HEK293 (cell line): ENCODE measurements at regions not wholly inside any gene's neighbourhood (a gene's known extent, or its start where the extent isn't known, plus 50 kb on each side); places are given as distances from the start of the nearest gene placed in this dataset.

Source experiments
- CTCF ChIP-seq: fragments of 450-650 bp; formaldehyde crosslinking; IDR thresholded peaks from 2 replicates; pipeline ENCODE4 v1.5.1; 2016; ENCODE audit warnings: missing biosample characterization, missing genetic modification characterization
- ZNF2 ChIP-seq: fragments of 450-650 bp; formaldehyde crosslinking; IDR thresholded peaks from 2 replicates; pipeline ENCODE4 v1.5.1; 2016; ENCODE audit warnings: missing biosample characterization, missing genetic modification characterization
- ZNF37A ChIP-seq: fragments of 450-650 bp; IDR thresholded peaks from 2 replicates; pipeline ENCODE4 v1.5.1; 2018; ENCODE audit warnings: missing biosample characterization, missing genetic modification characterization
- ZNF707 ChIP-seq: fragments of 450-650 bp; formaldehyde crosslinking; IDR thresholded peaks from 2 replicates; pipeline ENCODE4 v1.5.1; 2016; ENCODE audit warnings: missing biosample characterization, missing genetic modification characterization
- ZNF785 ChIP-seq: fragments of 450-650 bp; formaldehyde crosslinking; IDR thresholded peaks from 2 replicates; pipeline ENCODE4 v1.5.1; 2016; ENCODE audit warnings: missing biosample characterization, missing genetic modification characterization
- TF ChIP-seq, protein P1 (sequence below): fragments of 450-650 bp; formaldehyde crosslinking; IDR thresholded peaks from 2 replicates; pipeline ENCODE4 v1.5.1; 2016; ENCODE audit warnings: missing biosample characterization, missing genetic modification characterization

- TF ChIP-seq ZNF707 (no peak), CTCF (no peak), ZNF785 (no peak), ZNF2 (tag by site-specific recombination) (no peak), ZNF37A (tag by site-specific recombination) (no peak)
- TF ChIP-seq, protein P1, sequence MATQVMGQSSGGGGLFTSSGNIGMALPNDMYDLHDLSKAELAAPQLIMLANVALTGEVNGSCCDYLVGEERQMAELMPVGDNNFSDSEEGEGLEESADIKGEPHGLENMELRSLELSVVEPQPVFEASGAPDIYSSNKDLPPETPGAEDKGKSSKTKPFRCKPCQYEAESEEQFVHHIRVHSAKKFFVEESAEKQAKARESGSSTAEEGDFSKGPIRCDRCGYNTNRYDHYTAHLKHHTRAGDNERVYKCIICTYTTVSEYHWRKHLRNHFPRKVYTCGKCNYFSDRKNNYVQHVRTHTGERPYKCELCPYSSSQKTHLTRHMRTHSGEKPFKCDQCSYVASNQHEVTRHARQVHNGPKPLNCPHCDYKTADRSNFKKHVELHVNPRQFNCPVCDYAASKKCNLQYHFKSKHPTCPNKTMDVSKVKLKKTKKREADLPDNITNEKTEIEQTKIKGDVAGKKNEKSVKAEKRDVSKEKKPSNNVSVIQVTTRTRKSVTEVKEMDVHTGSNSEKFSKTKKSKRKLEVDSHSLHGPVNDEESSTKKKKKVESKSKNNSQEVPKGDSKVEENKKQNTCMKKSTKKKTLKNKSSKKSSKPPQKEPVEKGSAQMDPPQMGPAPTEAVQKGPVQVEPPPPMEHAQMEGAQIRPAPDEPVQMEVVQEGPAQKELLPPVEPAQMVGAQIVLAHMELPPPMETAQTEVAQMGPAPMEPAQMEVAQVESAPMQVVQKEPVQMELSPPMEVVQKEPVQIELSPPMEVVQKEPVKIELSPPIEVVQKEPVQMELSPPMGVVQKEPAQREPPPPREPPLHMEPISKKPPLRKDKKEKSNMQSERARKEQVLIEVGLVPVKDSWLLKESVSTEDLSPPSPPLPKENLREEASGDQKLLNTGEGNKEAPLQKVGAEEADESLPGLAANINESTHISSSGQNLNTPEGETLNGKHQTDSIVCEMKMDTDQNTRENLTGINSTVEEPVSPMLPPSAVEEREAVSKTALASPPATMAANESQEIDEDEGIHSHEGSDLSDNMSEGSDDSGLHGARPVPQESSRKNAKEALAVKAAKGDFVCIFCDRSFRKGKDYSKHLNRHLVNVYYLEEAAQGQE (tag by site-specific recombination), result no peak
Measured at GRCh38 chr3:112759681-112760080, 87.0 kb downstream of the CD200R1L start.
